NB4 (cell line): ENCODE measurements at regions not wholly inside any gene's neighbourhood (a gene's known extent, or its start where the extent isn't known, plus 50 kb on each side); places are given as distances from the start of the nearest gene placed in this dataset.

Source experiments
- CTCF ChIP-seq: IDR thresholded peaks from one replicate; pipeline ENCODE4 v1.5.1; 2012; ENCODE audit warnings: low read depth, low read length
- MAX ChIP-seq: IDR thresholded peaks from 2 replicates; pipeline ENCODE4 v1.6.1; 2011; ENCODE audit warnings: low read depth, low read length
- MYC ChIP-seq: IDR thresholded peaks from 2 replicates; pipeline ENCODE4 v1.6.1; 2011; ENCODE audit warnings: low read depth, low read length
- POLR2A ChIP-seq: IDR thresholded peaks from 2 replicates; pipeline ENCODE4 v1.6.1; 2011; ENCODE audit warnings: mild to moderate bottlenecking; ENCODE audit not compliant: insufficient read length; ENCODE audit errors: extremely low read depth

- TF ChIP-seq POLR2A (no peak), CTCF (no peak), MAX (no peak), MYC (no peak)
Measured at GRCh38 chr14:34043627-34044372, 92.9 kb upstream of the EGLN3 start.
